ENCODE measurements at regions not wholly inside any gene's neighbourhood (a gene's known extent, or its start where the extent isn't known, plus 50 kb on each side); places are given as distances from the start of the nearest gene placed in this dataset.
A peak's percentile ranks its signal among the peaks of the same experiment; 100 is the strongest.
"Not testable (repeated sequence)": the region's sequence is repeated elsewhere in the genome, so short reads cannot be mapped to it uniquely, and the experiment has no call there.

GRCh38 chr9:40097992-40098391, 742.5 kb downstream of the SPATA31A1 start:
- not testable (repeated sequence) for H3K36me3 ChIP-seq; H3K27ac ChIP-seq; H3K4me1 ChIP-seq (replicated peaks); H3K27me3 ChIP-seq (replicated peaks); DNase-seq (ENCODE audit: low read depth in 1 of 2, low spot score in 2 of 2); H3K4me3 ChIP-seq; H3K9me3 ChIP-seq (replicated peaks)

DNA sequence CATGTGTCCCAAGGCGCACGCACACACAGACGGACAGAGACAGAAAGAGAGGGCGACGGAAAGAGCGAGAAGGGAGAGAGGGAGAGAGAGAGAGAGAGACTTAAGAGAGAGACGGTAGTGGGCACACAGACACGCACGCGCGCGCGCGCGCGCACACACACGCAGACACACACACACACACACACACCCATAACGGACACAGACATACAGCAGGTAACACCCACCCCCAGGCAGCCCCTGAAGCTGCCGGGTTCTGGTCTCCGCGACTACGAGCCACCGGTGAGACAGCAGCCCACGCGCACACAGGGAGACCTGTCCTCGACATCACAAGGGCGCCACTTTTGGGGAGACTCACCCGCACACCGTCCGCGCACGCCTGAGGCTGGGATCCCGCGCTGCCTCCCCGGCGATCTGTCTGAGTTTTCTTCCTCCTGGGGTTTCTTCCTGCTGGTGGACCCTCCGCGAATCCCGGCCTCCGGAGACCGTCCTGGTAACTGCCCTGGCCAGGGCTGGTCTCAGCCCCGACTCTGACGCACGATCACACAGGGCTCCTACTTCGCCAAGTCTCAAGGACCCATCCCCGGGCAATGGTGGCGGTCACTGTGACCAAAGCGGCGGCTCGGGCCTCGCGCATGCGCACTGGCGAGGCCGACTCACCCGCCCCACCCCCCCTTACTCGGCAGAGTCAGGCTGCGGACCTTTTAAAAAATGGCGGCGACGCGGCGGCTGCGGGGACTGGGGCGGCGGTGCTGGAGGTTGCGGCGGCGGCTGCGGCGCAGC, 750.7 kb downstream of the SPATA31A1 start:
- not testable (repeated sequence) for H3K4me1 ChIP-seq (replicated peaks); H3K27ac ChIP-seq; H3K27me3 ChIP-seq (replicated peaks); H3K36me3 ChIP-seq; H3K9me3 ChIP-seq (replicated peaks)
- H3K4me3 ChIP-seq = 0 out of 2 replicates have a peak overlapping the region, but pooled peaks have one; percentile 16
- DNase-seq (ENCODE audit: low read depth in 1 of 2, low spot score in 2 of 2) = peak in 1 of 2 experiments; percentile 33

GRCh38 chr9:40106783-40107248, 751.3 kb downstream of the SPATA31A1 start:
- H3K9me3 ChIP-seq (replicated peaks); H3K27ac ChIP-seq; H3K4me3 ChIP-seq: not testable (repeated sequence)

GRCh38 chr9:40107251-40107650, 751.8 kb downstream of the SPATA31A1 start:
- not testable (repeated sequence) for H3K4me3 ChIP-seq; H3K27ac ChIP-seq; DNase-seq (ENCODE audit: low read depth in 1 of 2, low spot score in 2 of 2); H3K9me3 ChIP-seq (replicated peaks); H3K4me1 ChIP-seq (replicated peaks); H3K36me3 ChIP-seq; H3K27me3 ChIP-seq (replicated peaks)

More at GRCh38 chr9:40106783-40107248, 751.3 kb downstream of the SPATA31A1 start:
- not testable (repeated sequence) for DNase-seq (ENCODE audit: low read depth in 1 of 2, low spot score in 2 of 2); H3K27me3 ChIP-seq (replicated peaks); H3K36me3 ChIP-seq; H3K4me1 ChIP-seq (replicated peaks)

- not testable (repeated sequence) for H3K36me3 ChIP-seq; H3K27me3 ChIP-seq (replicated peaks); H3K4me1 ChIP-seq (replicated peaks); H3K4me3 ChIP-seq; H3K9me3 ChIP-seq (replicated peaks); H3K27ac ChIP-seq; DNase-seq (ENCODE audit: low read depth in 1 of 2, low spot score in 2 of 2)
Observed at GRCh38 chr9:40108465-40108864, 753.0 kb downstream of the SPATA31A1 start.

DNA sequence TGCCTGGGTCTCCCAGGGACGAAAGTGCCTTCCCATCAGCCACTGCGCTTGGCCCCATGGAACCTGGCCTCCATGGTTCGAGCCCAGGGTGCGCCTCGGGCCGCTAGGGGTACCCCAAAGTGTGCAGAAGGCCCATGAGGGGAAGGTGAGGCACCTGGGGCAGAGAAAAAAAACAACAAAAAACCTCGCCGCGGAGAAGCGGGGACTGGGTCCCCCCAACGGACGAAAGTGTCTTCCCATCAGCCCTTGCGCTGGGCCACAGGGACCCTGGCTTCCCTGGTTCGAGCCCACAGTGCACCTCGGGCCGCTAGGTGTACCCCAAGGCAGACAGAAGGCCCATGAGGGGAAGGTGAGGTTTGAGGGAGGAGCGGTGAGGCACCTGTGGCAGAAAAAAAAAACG, 755.3 kb downstream of the SPATA31A1 start:
- not testable (repeated sequence) for H3K9me3 ChIP-seq (replicated peaks); H3K36me3 ChIP-seq; H3K27me3 ChIP-seq (replicated peaks); H3K4me3 ChIP-seq; H3K27ac ChIP-seq; DNase-seq (ENCODE audit: low read depth in 1 of 2, low spot score in 2 of 2); H3K4me1 ChIP-seq (replicated peaks)

DNA sequence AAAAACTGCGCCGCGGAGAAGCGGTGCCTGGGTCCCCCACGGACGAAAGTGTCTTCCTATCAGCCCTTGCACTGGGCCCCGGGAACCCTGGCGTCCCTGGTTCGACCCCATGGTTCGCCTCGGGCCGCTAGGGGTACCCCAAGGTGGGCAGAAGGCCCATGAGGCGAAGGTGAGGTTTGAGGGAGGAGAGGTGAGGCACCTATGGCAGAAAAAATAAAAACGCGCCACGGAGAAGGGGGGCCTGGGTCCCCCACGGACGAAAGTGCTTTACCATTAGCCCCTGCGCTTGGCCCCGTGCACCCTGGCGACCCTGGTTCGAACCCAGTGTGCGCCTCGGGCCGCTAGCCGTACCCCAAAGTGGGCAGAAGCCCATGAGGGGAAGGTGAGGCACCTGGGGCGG, 756.1 kb downstream of the SPATA31A1 start:
- H3K36me3 ChIP-seq; DNase-seq (ENCODE audit: low read depth in 1 of 2, low spot score in 2 of 2); H3K4me3 ChIP-seq; H3K4me1 ChIP-seq (replicated peaks); H3K9me3 ChIP-seq (replicated peaks); H3K27ac ChIP-seq; H3K27me3 ChIP-seq (replicated peaks): not testable (repeated sequence)

DNA sequence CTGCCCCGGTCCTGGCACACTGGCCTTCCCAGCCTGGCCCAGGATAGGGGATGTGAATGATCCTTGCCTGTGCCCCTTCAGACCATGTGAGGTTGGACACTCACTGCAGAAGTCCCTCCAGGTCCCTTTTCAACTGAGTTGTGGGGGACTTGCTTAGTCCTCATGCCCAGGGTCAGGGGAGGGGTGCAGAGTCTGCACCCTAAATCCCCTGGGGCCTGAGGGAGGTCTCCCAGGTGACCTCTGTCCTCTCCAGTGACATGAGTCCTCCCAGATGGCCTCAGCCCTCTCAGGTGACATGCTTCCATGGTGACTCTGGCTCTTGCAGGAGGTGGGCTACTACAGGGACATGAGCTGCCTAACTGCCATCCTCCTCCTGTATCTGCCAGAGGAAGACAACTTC, 775.1 kb downstream of the SPATA31A1 start:
- H3K27ac ChIP-seq; H3K36me3 ChIP-seq; H3K27me3 ChIP-seq (replicated peaks); H3K4me3 ChIP-seq; H3K9me3 ChIP-seq (replicated peaks); DNase-seq (ENCODE audit: low read depth in 1 of 2, low spot score in 2 of 2); H3K4me1 ChIP-seq (replicated peaks): not testable (repeated sequence)

DNA sequence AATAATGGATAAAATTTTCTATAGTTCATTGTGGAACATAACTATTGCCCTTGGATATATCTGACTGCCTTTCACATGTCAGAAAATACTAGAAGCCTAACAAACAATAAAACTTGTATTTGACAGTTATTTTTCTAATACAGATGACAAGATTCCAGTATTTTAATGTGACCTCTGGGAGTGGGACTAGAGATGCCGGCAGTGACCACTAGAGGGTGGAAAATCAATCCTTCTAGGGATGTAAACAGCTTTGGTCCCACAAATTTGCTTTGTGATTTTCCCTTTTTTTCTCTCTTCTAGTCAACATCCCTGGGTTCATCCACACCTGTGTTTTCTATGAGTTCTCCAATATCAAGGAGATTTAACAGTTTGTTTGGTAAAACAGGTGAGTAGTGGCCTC, 813.7 kb downstream of the SPATA31A1 start:
- DNase-seq (ENCODE audit: low read depth in 1 of 2, low spot score in 2 of 2) = not testable (repeated sequence)

DNA sequence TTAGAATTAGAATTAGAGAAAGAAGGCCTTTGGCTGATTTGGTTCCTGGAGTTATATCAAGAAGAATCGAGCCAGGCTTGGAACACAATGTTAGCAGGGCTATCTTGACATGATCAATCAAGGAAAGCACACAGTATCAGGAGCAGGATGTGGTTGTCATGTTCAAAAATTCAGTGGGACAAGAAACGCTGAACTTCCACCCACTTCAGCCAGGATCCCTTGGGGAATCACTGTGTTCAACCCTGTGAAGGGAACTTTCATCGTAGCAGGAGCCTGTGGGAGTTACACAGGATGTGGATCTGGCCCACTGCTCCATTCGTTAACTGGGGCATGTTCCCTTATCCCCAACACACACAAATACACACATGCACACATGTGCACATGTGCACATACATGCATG, 817.8 kb downstream of the SPATA31A1 start:
- H3K27ac ChIP-seq; DNase-seq (ENCODE audit: low read depth in 1 of 2, low spot score in 2 of 2); H3K4me1 ChIP-seq (replicated peaks); H3K27me3 ChIP-seq (replicated peaks); H3K36me3 ChIP-seq; H3K9me3 ChIP-seq (replicated peaks); H3K4me3 ChIP-seq: not testable (repeated sequence)

More for the DNA sequence above, 813.7 kb downstream of the SPATA31A1 start:
- not testable (repeated sequence) for H3K9me3 ChIP-seq (replicated peaks); H3K4me1 ChIP-seq (replicated peaks); H3K27me3 ChIP-seq (replicated peaks); H3K4me3 ChIP-seq; H3K36me3 ChIP-seq; H3K27ac ChIP-seq

GRCh38 chr9:40174035-40174434, 818.6 kb downstream of the SPATA31A1 start:
- H3K36me3 ChIP-seq; DNase-seq (ENCODE audit: low read depth in 1 of 2, low spot score in 2 of 2); H3K27ac ChIP-seq; H3K4me1 ChIP-seq (replicated peaks); H3K4me3 ChIP-seq; H3K27me3 ChIP-seq (replicated peaks); H3K9me3 ChIP-seq (replicated peaks): not testable (repeated sequence)

DNA sequence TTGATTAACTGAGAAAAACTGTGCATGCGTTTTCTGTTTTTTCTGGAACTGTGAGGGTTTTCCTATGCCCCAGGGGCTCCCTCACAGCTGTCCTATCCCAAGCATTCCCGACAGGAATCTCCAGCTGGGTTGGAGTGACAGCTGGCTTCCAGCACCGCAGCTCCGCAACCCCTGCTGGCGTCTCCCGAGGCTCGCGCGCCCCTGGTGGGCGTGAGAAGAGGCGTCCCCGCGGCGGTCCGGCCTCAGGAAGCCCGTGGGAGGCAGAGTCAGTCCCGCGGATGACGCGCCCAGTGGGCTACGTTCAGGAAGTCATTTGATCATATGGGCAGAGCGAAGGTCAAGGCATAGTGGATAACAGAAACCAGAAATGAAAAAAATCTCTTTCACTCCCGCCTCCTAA, 821.9 kb downstream of the SPATA31A1 start:
- not testable (repeated sequence) for DNase-seq (ENCODE audit: low read depth in 1 of 2, low spot score in 2 of 2); H3K4me3 ChIP-seq; H3K27me3 ChIP-seq (replicated peaks); H3K36me3 ChIP-seq; H3K27ac ChIP-seq; H3K9me3 ChIP-seq (replicated peaks); H3K4me1 ChIP-seq (replicated peaks)

GRCh38 chr9:40191403-40191802, 835.9 kb downstream of the SPATA31A1 start:
- H3K9me3 ChIP-seq (replicated peaks); DNase-seq (ENCODE audit: low read depth in 1 of 2, low spot score in 2 of 2); H3K4me3 ChIP-seq: not testable (repeated sequence)

DNA sequence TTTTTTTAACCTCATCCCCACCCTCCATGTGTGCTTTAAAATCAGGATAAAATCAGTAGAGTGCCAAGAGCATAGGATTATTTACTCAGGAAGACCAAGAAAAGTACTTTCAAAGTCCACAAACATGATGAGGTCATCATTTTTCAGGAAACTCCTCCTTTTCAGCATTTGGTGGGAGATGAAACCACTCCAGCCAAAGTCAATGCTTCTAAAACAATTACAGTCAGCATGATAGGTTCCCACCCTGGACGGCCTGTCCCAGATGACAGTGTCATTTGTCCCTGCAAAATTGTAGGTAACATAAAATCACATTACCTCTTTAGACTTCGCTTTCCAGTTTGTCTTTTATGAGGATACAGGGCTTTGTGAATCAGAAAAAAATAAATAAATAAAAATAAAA, 836.7 kb downstream of the SPATA31A1 start:
- not testable (repeated sequence) for H3K36me3 ChIP-seq, H3K4me3 ChIP-seq

More at GRCh38 chr9:40191403-40191802, 835.9 kb downstream of the SPATA31A1 start:
- not testable (repeated sequence) for H3K27ac ChIP-seq; H3K36me3 ChIP-seq; H3K4me1 ChIP-seq (replicated peaks); H3K27me3 ChIP-seq (replicated peaks)

GRCh38 chr9:40196165-40196714, 840.8 kb downstream of the SPATA31A1 start:
- not testable (repeated sequence) for DNase-seq (ENCODE audit: low read depth in 1 of 2, low spot score in 2 of 2); H3K4me1 ChIP-seq (replicated peaks); H3K27ac ChIP-seq; H3K9me3 ChIP-seq (replicated peaks); H3K36me3 ChIP-seq; H3K27me3 ChIP-seq (replicated peaks); H3K4me3 ChIP-seq

More for the DNA sequence above, 836.7 kb downstream of the SPATA31A1 start:
- H3K27ac ChIP-seq; H3K27me3 ChIP-seq (replicated peaks); H3K4me1 ChIP-seq (replicated peaks); H3K9me3 ChIP-seq (replicated peaks); DNase-seq (ENCODE audit: low read depth in 1 of 2, low spot score in 2 of 2): not testable (repeated sequence)
